ENCODE measurements at regions not wholly inside any gene's neighbourhood (a gene's known extent, or its start where the extent isn't known, plus 50 kb on each side); places are given as distances from the start of the nearest gene placed in this dataset.

DNA sequence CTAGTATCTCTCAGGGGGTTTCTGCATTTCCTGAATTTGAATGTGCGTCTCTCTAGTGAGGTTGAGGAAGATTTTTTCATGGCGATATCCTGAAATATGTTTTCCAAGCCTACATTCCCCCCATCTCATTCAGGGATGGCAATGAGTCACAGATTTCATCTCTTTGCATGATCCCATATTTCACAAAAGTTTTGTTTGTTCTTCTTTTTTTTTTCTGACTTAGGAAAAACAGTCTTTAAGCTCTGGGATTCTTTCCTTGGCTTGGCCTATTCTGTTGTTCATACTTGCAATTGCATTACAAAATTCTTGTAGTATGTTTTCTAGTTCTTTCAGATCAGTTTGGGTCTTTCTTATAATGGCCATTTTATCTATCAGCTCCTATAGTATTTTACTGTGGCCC is 136.5 kb downstream of the DSEL start:
- DNase-seq = no peak

DNA sequence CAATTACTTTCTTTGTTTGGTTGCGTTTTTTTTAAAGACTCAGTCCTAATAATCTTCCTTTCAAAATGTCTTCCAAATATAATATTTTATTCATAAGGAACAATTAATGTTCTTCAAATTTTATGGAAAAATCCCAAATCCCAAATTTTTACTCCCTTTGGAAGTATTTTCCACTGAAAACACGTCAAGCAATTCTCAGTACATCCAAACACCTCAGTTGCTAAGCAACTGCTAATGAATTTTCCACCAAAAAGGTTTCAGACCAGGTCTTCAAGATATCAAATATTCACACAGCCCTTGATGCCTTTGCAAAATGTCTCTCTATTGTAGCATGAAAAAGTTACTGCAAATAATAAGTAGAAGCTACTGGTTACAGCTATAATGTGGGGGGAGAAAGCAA is 140.1 kb downstream of the DSEL start:
- no peak for DNase-seq

DNA sequence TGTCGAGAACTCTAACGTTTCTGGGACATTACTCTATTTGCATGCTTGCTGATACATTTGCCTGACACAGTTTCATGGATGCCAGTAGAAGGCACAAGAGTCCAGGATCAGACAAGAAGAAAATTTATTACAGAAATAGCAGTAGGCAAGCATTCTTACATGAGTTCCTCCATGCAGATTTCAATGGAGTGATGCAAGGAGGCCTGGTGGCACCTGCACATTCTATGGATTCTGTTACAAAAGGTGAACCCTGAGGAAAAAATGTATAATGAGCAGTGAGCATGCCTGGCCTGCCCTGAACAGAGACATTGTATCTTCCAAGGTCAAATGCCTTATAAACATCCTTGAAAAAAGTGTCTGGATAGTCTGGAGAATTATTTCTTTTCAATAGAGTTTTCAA is 142.9 kb downstream of the DSEL start:
- no peak for DNase-seq

DNA sequence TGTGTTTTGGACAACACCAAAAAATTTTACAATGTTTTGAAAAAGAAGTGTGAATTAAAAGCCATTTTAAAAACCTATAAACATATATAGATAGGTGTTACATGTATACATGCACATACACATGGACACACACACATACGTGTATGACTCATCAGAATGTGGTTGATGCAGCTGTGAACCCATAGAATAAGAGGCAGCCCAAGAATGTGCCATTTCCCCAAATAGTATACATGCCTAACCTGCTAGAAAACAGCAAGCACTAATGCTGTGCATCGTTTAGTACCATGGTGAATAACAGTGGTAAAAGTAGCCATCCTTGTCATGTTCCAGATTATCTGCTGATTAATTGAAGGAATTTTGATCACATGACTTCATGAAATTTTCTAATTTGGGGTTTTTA is 149.0 kb downstream of the DSEL start:
- no peak for DNase-seq

DNA sequence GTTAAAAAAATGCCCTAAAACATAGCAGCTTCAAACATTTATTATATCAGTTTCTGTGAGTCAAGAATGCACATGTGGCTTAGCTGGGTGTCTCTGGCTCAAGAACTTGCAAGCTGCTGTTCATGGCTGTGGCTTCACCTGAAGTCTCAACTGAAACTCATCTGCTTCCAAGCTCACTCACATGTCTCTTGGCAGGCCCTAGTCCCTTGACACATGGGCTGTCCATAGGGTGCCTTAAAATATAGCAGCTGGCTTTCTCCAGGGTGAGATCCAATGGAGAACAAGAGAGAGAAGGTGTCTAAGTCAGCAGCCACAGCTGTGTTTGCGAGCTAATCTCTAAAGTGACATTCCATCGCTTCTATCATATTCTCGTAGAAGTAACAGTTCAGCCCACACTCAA is 152.8 kb downstream of the DSEL start:
- DNase-seq = no peak

DNA sequence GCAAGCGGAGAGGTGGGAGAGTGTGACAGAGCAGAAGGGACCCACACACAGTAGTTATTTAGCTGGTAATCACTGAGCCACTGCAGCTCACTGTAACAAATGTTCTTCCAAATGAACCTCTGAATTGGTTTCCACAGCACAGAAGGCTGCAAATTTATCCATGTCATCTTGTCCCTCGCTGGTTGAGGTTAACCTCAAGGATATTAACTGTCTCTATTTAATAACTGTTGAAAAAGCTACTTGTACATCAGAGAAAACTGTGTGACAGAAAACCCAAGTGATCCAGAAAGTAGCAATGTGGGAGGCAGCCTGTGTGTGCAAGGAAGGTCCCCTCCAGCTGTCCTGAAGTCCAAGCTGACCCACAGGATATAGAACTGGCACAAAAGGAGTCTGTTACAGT is 153.6 kb downstream of the DSEL start:
- DNase-seq = no peak

- DNase-seq = no peak
Observed at GRCh38 chr18:67359873-67360838, 156.4 kb downstream of the DSEL start.

- DNase-seq = no peak
Observed at GRCh38 chr18:67358947-67359346, 157.6 kb downstream of the DSEL start.

DNA sequence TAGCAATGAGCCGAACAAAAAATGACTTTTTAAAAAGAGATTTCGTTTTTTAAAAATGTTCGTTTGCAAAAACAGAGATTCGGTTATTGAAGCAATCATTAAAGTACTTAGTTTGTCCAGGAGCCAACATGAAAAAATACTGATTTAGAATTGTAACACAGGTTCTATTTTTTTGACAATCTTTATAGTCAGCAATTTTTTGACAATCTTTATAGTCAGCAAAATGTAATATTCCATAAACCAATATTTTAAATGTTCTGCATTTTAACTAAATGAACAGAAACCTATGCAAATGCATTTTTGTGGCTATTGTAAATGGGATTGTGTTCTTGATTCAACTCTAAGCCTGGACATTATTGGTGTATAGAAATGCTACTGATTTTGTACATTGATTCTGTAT is 161.8 kb downstream of the DSEL start:
- DNase-seq = no peak

- DNase-seq = no peak
Observed at GRCh38 chr18:67354091-67354490, 162.4 kb downstream of the DSEL start.

GRCh38 chr18:67347438-67347837 is 169.1 kb downstream of the DSEL start:
- DNase-seq = no peak

GRCh38 chr18:67342159-67342558 is 174.4 kb downstream of the DSEL start:
- DNase-seq = no peak

DNA sequence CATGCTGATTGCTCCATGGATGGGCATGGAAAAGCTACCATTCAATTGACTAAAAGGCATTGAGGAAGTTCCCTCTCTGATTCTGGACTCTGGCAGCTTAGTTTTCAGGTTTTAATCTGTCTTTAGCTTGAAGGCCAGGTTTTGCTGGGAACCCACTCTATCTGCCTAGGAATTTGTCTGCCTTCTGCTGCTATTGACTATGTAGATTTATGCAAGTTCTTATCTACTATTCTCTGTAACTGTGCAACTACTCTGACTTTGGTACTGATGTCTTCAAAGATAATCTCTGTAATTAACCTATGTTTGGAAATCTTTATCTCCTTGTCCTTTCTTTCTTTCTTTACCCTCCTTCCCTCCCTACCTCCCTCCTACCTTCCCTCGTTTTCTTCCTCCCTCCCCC is 178.8 kb downstream of the DSEL start:
- no peak for DNase-seq

GRCh38 chr18:67331857-67332256 is 184.7 kb downstream of the DSEL start:
- DNase-seq = no peak

DNA sequence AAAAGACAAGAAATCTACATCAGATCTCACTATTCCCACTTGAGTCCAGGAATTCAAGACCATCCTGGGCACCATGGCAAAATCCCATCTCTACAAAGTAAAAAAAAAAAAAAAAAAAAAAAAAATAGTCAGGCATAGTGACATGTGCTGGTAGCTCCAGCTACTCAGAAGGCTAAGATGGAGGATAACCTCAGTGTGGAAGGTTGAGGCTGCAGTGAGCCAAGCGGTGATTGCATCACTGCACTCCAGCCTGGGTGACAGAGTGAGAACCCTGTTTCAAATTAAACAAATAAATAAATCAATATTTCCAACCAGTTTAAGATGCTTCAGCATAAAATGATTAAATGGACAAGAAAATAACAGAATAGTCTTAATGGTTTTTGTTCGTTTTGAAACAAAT is 197.4 kb downstream of the DSEL start:
- no peak for DNase-seq

DNA sequence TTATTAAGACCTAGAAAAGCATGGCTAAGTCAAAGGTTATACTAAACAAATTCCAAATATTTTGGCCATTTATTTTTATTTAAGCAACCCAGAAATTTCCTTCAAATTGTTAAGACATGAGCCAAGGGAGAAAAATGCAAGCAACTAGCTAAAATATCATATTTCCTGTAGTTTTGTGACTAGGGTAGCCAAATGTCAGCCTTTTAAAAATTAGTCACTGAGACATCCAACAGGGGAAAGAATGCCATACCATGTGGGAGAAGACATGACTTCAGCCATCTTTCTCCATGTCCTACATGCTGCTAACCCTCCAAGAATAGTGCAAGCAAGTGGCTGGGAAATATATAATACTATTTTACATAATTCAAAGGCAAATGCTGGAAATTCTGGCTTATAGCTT is 197.9 kb downstream of the DSEL start:
- no peak for DNase-seq

- no peak for DNase-seq
Observed at GRCh38 chr18:67310826-67311225, 205.7 kb downstream of the DSEL start.

DNA sequence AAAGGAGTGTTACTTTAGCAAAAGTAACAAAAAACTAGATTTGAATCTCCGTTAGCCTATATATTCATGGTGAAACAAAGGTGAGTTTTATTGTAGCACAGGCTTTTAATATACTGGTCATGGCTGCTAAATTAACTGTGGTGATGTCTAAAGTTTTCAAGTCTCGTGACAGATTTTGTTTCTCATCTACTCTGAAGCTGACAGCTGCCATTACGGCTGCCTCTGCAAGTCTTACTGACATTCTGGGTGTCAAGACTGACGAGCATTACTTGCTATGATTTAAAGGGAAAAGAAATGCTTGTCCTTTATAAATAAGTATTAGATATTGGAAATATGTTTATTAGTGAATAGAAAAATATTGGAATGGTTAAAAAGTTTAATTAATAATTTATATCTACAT is 207.7 kb downstream of the DSEL start:
- DNase-seq = no peak

DNA sequence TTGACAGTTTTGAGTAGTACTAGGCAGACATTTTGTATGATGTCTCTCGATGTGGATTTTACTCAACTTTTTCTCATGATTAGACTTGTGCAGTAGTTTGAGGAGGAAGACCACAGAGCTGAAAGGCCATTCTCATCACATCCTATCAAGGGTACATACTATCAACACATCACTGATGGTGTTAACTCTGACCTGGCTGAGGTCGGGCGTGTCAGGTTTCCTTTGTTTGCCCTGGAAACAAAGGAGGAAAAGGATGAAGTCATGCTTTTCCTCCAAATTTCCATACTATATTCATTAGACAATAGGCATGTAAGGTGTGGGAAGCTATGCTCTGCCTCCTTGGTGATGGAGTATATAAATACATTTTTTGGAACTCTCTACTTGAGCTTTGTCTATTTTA is 211.1 kb downstream of the DSEL start:
- no peak for DNase-seq

DNA sequence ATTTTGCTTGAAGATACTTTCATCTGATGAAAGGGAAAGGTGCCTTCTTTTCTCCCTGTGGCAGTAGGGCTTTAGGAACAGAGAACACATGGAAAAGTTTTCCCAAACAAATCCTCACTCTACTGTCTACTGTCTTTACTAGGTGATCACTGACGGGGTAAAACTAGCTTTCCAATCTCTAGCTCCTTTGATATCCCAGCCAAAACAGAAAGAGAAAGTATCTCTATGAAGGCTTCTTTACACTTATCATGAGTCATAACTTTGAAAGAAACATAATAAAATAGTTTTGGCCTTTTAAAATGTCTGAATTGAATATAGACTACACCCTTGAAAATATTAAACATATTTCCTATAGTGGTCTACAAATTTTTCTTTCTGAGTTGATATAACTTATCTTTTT is 214.5 kb downstream of the DSEL start:
- no peak for DNase-seq

- no peak for DNase-seq
Observed at GRCh38 chr18:67301592-67301991, 214.9 kb downstream of the DSEL start.

DNA sequence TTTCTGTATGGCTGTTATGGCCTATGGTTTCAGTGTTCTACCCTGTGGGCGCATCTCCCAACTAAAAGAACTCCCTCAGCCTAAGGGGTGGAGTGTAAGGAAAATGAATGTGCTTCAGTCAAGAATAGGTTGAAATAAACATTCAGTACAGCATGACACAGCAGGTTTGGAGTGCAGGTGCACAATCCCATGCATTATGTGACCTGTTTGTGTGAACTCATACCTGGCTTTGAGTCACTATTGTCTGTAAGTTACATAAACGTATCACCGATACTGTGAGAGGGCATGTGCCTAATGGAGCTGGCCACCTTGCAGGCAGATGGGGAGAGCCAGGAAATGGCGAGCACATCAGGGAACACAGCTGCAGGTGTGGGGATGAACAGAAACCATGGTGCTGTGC is 216.0 kb downstream of the DSEL start:
- no peak for DNase-seq

DNA sequence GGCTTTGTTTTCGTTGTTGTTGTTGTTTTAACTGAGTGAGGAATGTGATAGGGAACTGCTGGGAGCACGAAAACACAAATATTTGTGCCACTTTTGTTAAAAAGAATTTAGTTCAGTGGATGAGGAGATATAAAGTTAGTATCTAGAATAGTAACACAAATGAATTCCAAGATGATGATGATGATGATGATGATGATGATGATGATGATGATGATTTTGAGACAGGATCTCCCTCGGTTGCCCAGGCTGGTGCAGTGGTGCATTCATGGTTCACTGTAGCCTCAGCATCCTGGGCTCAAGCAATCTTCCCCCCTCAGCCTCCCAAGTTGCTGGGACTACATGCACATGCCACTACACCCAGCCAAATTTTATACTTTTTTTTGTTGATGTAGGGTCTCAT is 223.7 kb downstream of the DSEL start:
- DNase-seq = no peak

DNA sequence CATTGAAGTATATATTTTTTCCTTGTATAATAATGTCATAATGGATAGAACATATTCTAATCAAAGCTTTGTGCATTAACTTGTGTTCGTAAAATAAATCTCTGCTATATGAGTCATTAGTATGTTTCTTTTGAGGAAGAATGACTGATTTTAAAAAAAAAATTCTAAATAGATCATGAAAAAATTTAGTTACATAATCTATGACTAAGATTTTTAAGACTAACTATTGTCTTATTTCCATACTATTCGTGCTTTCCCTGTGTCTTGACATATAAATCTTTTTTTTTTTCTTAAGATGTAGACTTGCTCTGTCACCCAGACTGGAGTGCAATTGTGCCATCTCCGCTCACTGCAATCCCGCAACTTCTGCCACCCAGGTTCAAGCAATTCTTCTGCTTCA is 226.1 kb downstream of the DSEL start:
- DNase-seq = no peak

GRCh38 chr18:67285583-67285982 is 230.9 kb downstream of the DSEL start:
- DNase-seq = no peak
